A549 (cell line): ENCODE measurements at regions not wholly inside any gene's neighbourhood (a gene's known extent, or its start where the extent isn't known, plus 50 kb on each side); places are given as distances from the start of the nearest gene placed in this dataset.

Experiments
- BHLHE40 ChIP-seq: IDR thresholded peaks from 2 replicates; pipeline ENCODE4 v1.6.1; 2012; ENCODE audit warnings: low read depth, low read length, inconsistent platforms
- CHD2 ChIP-seq: fragments of 150-350 bp; IDR thresholded peaks from 2 replicates; pipeline ENCODE4 v1.6.1; 2014; ENCODE audit warnings: low read length; ENCODE audit not compliant: partially characterized antibody
- MAFK ChIP-seq: fragments of 450-650 bp; IDR thresholded peaks from 2 replicates; pipeline ENCODE4 v1.6.1; 2014; ENCODE audit not compliant: partially characterized antibody
- POLR2A ChIP-seq: IDR thresholded peaks from 2 replicates; pipeline ENCODE4 v1.6.1; 2012; ENCODE audit warnings: mild to moderate bottlenecking, low read length
- SMC3 ChIP-seq: fragments of >200 bp; sonication (Bioruptor Twin); formaldehyde crosslinking; IDR thresholded peaks from 3 replicates; pipeline ENCODE4 v1.6.1; 2018; ENCODE audit warnings: inconsistent platforms
- TF ChIP-seq, protein P1 (sequence below): fragments of >200 bp; sonication (Bioruptor Twin); formaldehyde crosslinking; IDR thresholded peaks from 3 replicates; pipeline ENCODE4 v1.5.1; 2016
- TF ChIP-seq, protein P2 (sequence below): fragments of 200-600 bp; sonication (generic); IDR thresholded peaks from 2 replicates; pipeline ENCODE4 v1.6.1; 2016; ENCODE audit warnings: antibody characterized with exemption, mild to moderate bottlenecking, moderate library complexity
- TF ChIP-seq, protein P3 (sequence below): IDR thresholded peaks from 2 replicates; pipeline ENCODE4 v1.6.1; 2012; ENCODE audit warnings: low read depth, borderline replicate concordance
- TF ChIP-seq, protein P4 (sequence below): IDR thresholded peaks from 2 replicates; pipeline ENCODE4 v1.6.1; 2012

DNA sequence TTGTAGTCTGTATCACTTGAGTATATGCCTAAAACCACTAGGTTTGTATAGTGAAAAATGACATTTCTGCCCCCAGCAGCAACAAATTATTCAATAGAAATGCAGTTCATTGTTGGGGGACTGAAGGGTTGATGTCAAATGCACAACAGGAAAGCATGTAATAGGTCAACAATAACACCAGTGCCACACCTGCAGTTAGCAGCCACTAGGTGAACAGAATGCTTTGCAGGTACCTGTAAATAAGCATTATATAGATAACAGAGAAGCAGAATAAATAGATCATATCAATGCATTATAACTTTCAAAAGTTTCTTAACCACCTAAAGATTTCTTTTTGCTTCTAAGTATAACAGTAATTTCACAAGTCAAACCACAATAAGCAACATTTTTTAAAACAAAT is 435.9 kb upstream of the DMAC1 start:
- TF ChIP-seq, protein P1, sequence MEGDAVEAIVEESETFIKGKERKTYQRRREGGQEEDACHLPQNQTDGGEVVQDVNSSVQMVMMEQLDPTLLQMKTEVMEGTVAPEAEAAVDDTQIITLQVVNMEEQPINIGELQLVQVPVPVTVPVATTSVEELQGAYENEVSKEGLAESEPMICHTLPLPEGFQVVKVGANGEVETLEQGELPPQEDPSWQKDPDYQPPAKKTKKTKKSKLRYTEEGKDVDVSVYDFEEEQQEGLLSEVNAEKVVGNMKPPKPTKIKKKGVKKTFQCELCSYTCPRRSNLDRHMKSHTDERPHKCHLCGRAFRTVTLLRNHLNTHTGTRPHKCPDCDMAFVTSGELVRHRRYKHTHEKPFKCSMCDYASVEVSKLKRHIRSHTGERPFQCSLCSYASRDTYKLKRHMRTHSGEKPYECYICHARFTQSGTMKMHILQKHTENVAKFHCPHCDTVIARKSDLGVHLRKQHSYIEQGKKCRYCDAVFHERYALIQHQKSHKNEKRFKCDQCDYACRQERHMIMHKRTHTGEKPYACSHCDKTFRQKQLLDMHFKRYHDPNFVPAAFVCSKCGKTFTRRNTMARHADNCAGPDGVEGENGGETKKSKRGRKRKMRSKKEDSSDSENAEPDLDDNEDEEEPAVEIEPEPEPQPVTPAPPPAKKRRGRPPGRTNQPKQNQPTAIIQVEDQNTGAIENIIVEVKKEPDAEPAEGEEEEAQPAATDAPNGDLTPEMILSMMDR = no peak
- no peak for TF ChIP-seq BHLHE40
- no peak for TF ChIP-seq CHD2
- TF ChIP-seq, protein P2, sequence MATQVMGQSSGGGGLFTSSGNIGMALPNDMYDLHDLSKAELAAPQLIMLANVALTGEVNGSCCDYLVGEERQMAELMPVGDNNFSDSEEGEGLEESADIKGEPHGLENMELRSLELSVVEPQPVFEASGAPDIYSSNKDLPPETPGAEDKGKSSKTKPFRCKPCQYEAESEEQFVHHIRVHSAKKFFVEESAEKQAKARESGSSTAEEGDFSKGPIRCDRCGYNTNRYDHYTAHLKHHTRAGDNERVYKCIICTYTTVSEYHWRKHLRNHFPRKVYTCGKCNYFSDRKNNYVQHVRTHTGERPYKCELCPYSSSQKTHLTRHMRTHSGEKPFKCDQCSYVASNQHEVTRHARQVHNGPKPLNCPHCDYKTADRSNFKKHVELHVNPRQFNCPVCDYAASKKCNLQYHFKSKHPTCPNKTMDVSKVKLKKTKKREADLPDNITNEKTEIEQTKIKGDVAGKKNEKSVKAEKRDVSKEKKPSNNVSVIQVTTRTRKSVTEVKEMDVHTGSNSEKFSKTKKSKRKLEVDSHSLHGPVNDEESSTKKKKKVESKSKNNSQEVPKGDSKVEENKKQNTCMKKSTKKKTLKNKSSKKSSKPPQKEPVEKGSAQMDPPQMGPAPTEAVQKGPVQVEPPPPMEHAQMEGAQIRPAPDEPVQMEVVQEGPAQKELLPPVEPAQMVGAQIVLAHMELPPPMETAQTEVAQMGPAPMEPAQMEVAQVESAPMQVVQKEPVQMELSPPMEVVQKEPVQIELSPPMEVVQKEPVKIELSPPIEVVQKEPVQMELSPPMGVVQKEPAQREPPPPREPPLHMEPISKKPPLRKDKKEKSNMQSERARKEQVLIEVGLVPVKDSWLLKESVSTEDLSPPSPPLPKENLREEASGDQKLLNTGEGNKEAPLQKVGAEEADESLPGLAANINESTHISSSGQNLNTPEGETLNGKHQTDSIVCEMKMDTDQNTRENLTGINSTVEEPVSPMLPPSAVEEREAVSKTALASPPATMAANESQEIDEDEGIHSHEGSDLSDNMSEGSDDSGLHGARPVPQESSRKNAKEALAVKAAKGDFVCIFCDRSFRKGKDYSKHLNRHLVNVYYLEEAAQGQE = no peak
- TF ChIP-seq, protein P3, sequence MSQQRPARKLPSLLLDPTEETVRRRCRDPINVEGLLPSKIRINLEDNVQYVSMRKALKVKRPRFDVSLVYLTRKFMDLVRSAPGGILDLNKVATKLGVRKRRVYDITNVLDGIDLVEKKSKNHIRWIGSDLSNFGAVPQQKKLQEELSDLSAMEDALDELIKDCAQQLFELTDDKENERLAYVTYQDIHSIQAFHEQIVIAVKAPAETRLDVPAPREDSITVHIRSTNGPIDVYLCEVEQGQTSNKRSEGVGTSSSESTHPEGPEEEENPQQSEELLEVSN = no peak
- TF ChIP-seq POLR2A = no peak
- TF ChIP-seq MAFK = no peak
- TF ChIP-seq, protein P4, sequence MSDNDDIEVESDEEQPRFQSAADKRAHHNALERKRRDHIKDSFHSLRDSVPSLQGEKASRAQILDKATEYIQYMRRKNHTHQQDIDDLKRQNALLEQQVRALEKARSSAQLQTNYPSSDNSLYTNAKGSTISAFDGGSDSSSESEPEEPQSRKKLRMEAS = no peak
- no peak for TF ChIP-seq SMC3
